Mammary epithelial cell (primary cell): ENCODE measurements at regions not wholly inside any gene's neighbourhood (a gene's known extent, or its start where the extent isn't known, plus 50 kb on each side); places are given as distances from the start of the nearest gene placed in this dataset.

Experiments
- CTCF ChIP-seq, 2 donors: IDR thresholded peaks in 1 of 2; conservative IDR thresholded peaks in 1 of 2; 2 replicates each; pipeline ENCODE4 v1.5.1; 2011 to 2012; ENCODE audit warnings: inconsistent platforms in 2 of 2, low read length in 2 of 2, mild to moderate bottlenecking in 2 of 2, control low read depth in 1 of 2, low read depth in 1 of 2; ENCODE audit not compliant: insufficient read depth in 1 of 2; ENCODE audit errors: extremely low read depth in 1 of 2
- EZH2 ChIP-seq: IDR thresholded peaks from 2 replicates; pipeline ENCODE4 v1.6.1; 2012; ENCODE audit warnings: low read length, inconsistent platforms, borderline replicate concordance

GRCh38 chr1:83100133-83100532 is 898.8 kb downstream of the TTLL7 start:
- no peak for TF ChIP-seq CTCF (conservative IDR thresholded peaks at IDR 0.05 in 1 of 2, IDR thresholded peaks at IDR 0.05 in 1 of 2; ENCODE audit: extremely low read depth in 1 of 2, insufficient read depth in 1 of 2, low read depth in 1 of 2, low read length in 2 of 2)
- no peak for TF ChIP-seq EZH2
